ENCODE measurements at regions not wholly inside any gene's neighbourhood (a gene's known extent, or its start where the extent isn't known, plus 50 kb on each side); places are given as distances from the start of the nearest gene placed in this dataset.

DNA sequence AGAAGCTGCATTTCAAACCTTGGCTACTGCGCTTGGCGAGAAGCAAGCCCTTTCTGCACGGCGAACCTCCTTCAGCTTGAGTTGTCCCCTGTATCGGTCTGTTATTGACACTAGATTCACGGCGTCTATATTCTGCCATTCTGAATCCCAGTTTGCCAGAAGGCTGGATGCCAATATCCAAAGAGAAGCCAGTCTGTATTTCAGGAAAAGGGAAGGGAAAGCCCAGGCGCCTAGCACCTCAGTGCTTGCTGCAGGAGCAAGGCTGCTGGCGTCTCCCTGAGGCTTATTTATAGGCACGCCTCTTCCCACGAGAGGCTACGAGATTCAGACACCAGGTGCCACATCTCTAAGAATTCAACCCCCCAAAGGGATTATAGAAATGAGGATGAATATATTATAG lies 89.6 kb upstream of the CDH4 start:
- WGBS, 2 donors: 32 to 47% methylated on average over 12 of the region's 12 CpGs

DNA sequence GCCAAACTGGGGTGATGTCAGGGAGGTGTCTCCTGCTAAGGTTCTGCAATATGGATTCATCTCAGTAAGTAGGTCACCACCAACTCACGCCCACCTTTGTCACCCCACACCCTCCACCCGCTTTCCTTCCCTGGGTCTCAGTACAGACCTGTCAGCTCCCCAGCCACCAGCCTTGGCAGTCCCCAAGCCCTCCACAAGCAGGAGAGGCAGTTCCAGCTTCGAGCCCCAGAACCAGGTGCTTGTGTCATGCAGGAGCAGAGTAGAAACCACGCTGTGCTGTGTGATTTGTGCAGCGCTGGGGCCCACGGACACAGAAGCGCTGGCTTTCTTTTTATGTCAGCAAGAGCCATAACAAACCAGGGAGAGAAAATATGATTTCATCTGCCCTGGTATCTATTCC lies 89.0 kb upstream of the CDH4 start:
- Histone ChIP-seq H3K9me3 (ENCODE audit: control insufficient read depth, low read length) (no peaks in the 10 kb centered on the region), H3K4me3 (ENCODE audit: low read length in 2 of 2) (no peak overlapping the region), H3K27ac (ENCODE audit: low read depth in 1 of 2, low read length in 2 of 2) (no peak overlapping the region), H3K36me3 (ENCODE audit: control insufficient read depth in 1 of 2, insufficient read depth in 2 of 2, low read length in 1 of 2) (no peaks in the 10 kb centered on the region), H3K4me1 (ENCODE audit: control insufficient read depth in 1 of 2, insufficient read depth in 2 of 2, low read length in 2 of 2) (no peaks in the 10 kb centered on the region), H3K27me3 (ENCODE audit: control insufficient read depth in 1 of 2, insufficient read depth in 2 of 2, low read length in 1 of 2) (no peaks in the 10 kb centered on the region)
- intact Hi-C loops (cut with DNase I): no loop called here
- WGBS, 2 donors: 71 to 72% methylated on average over 7 of the region's 7 CpGs
- no peak for DNase-seq
- ATAC-seq (ENCODE audit: low FRiP score): no peak

More for the DNA sequence above, 89.6 kb upstream of the CDH4 start:
- Histone ChIP-seq H3K27ac (ENCODE audit: low read depth in 1 of 2, low read length in 2 of 2) (no peak overlapping the region), H3K27me3 (ENCODE audit: control insufficient read depth in 1 of 2, insufficient read depth in 2 of 2, low read length in 1 of 2) (no peaks in the 10 kb centered on the region), H3K36me3 (ENCODE audit: control insufficient read depth in 1 of 2, insufficient read depth in 2 of 2, low read length in 1 of 2) (no peaks in the 10 kb centered on the region), H3K9me3 (ENCODE audit: control insufficient read depth, low read length) (peaks cover under 1% of the 10 kb centered on the region), H3K4me1 (ENCODE audit: control insufficient read depth in 1 of 2, insufficient read depth in 2 of 2, low read length in 2 of 2) (no peaks in the 10 kb centered on the region), H3K4me3 (ENCODE audit: low read length in 2 of 2) (no peak overlapping the region)
- intact Hi-C loops (cut with DNase I): no loop called here
- DNase-seq: no peak
- ATAC-seq (ENCODE audit: low FRiP score): no peak

DNA sequence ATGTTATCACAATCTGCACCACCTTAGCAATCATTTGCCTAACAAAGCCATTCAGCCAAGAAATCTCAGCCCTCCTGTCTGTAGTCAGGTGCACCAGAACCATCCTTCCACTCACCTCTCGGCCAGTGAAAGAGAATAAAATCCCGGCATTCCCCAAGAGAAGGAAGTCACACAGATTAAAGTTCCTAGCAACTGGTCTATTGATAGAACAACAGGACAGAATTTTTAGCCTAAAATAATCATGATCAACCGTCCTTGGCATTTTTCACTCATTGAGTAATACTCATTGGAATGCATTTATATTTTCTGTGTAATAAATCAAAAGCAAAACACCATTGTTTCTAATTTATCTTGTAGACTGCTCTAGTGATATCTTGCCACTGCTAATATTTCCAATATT lies 85.7 kb upstream of the CDH4 start:
- 7% methylated on average over 3 of the region's 3 CpGs for WGBS, 2 donors
- no peaks in the 10 kb centered on the region for H3K9me3 ChIP-seq (ENCODE audit: control insufficient read depth, low read length)
- ATAC-seq (ENCODE audit: low FRiP score) (no peak), DNase-seq (no peak)
- no peaks in the 10 kb centered on the region for H3K4me1 ChIP-seq (ENCODE audit: control insufficient read depth in 1 of 2, insufficient read depth in 2 of 2, low read length in 2 of 2)
- no peaks in the 10 kb centered on the region for H3K27me3 ChIP-seq (ENCODE audit: control insufficient read depth in 1 of 2, insufficient read depth in 2 of 2, low read length in 1 of 2)
- no peaks in the 10 kb centered on the region for H3K36me3 ChIP-seq (ENCODE audit: control insufficient read depth in 1 of 2, insufficient read depth in 2 of 2, low read length in 1 of 2)
- H3K27ac ChIP-seq (ENCODE audit: low read depth in 1 of 2, low read length in 2 of 2): no peak overlapping the region
- intact Hi-C loops (cut with DNase I): no loop called here
- no peak overlapping the region for H3K4me3 ChIP-seq (ENCODE audit: low read length in 2 of 2)

DNA sequence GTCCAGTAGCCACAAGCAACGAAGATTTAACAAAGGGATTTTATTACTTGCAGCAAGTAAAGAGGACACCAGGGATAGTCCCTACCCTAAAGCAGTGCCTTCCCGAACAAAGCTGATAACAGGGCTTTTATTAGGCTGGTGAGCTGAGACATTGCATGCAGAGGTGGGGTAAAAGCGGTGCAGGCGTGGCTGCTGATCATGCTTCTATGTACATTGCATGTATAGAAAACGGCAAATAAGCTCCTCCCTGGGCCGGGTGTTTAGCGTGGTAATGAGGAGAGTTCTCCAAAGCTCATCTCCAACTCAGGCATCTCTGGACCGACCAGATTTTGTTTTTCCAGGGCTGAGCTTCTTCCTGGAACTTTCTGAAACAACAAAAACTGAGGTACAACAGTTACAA lies 83.5 kb upstream of the CDH4 start:
- intact Hi-C loops (cut with DNase I): no loop called here
- Histone ChIP-seq H3K36me3 (ENCODE audit: control insufficient read depth in 1 of 2, insufficient read depth in 2 of 2, low read length in 1 of 2) (no peaks in the 10 kb centered on the region), H3K9me3 (ENCODE audit: control insufficient read depth, low read length) (no peaks in the 10 kb centered on the region), H3K4me3 (ENCODE audit: low read length in 2 of 2) (no peak overlapping the region), H3K4me1 (ENCODE audit: control insufficient read depth in 1 of 2, insufficient read depth in 2 of 2, low read length in 2 of 2) (no peaks in the 10 kb centered on the region), H3K27ac (ENCODE audit: low read depth in 1 of 2, low read length in 2 of 2) (no peak overlapping the region), H3K27me3 (ENCODE audit: control insufficient read depth in 1 of 2, insufficient read depth in 2 of 2, low read length in 1 of 2) (no peaks in the 10 kb centered on the region)
- ATAC-seq (ENCODE audit: low FRiP score) (no peak), DNase-seq (no peak)
- 73 to 75% methylated on average over 8 of the region's 8 CpGs for WGBS, 2 donors

DNA sequence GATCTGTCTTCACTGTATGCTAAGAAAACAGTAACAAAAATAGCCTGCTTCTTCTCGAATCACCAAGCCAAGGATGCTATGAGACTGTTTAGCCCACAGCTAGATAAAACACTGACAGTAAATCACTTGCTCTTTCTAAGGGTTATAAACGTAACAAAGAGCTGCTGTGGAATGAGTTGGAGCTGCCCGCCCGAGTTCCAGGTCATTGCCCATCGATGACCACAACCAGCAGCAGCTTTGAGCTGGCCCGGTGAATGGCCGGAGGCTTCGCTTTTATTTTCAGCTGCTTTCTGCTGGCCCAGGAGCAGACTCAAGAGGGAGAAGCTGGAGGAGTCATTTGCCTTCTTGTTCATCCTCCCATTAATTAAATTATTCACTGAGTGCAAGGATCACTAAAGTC lies 82.2 kb upstream of the CDH4 start:
- DNase-seq: no peak

DNA sequence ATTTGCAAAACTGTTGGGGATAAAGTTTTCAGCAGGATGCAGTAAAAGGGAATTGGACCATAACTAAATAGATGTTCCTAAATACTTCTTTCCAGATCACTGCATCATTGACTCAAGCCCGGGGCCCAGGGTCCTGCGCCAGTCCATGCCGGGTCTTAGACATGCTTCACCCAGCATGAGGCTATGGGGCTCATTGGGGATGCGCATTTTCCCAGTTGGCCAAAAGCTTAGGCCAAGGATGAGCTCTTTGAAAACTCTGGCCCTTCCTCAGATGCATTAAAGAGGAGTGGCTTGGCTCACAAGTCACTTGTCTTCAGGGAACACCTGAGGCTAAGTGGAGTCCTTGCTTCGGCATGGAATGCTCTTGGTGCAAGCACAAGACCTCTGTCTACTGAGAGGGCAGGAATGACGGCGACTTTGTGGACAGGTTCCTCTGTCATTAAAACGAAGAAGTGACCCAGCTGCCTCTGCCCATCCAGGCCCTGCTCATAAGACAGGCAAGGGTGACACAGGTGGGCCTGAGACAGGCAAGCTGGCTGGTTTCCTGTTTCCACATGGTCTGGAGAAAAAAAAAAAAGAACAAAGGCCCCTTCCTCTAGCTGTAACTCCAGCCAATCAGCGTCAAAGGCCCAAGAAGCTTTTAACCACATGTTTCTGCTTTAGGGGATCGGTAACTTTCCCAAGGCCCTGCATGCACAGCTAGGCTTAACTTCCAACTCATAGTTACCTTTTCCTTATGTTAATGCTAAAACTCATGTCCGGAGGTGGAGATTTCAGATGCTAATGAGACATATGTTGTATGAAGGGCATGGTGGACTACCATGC lies 81.4 kb upstream of the CDH4 start:
- WGBS, 2 donors: 41 to 53% methylated on average over 11 of the region's 11 CpGs
- Histone ChIP-seq H3K9me3 (ENCODE audit: control insufficient read depth, low read length) (peaks cover 2% of the 10 kb centered on the region), H3K36me3 (ENCODE audit: control insufficient read depth in 1 of 2, insufficient read depth in 2 of 2, low read length in 1 of 2) (no peaks in the 10 kb centered on the region), H3K4me1 (ENCODE audit: control insufficient read depth in 1 of 2, insufficient read depth in 2 of 2, low read length in 2 of 2) (no peaks in the 10 kb centered on the region), H3K27ac (ENCODE audit: low read depth in 1 of 2, low read length in 2 of 2) (no peak overlapping the region), H3K27me3 (ENCODE audit: control insufficient read depth in 1 of 2, insufficient read depth in 2 of 2, low read length in 1 of 2) (no peaks in the 10 kb centered on the region), H3K4me3 (ENCODE audit: low read length in 2 of 2) (no peak overlapping the region)
- no peak for DNase-seq
- ATAC-seq (ENCODE audit: low FRiP score): no peak
- intact Hi-C loops (cut with DNase I): no loop called here

More for the DNA sequence above, 82.2 kb upstream of the CDH4 start:
- Histone ChIP-seq H3K36me3 (ENCODE audit: control insufficient read depth in 1 of 2, insufficient read depth in 2 of 2, low read length in 1 of 2) (no peaks in the 10 kb centered on the region), H3K9me3 (ENCODE audit: control insufficient read depth, low read length) (peaks cover 2% of the 10 kb centered on the region), H3K4me1 (ENCODE audit: control insufficient read depth in 1 of 2, insufficient read depth in 2 of 2, low read length in 2 of 2) (no peaks in the 10 kb centered on the region), H3K27ac (ENCODE audit: low read depth in 1 of 2, low read length in 2 of 2) (no peak overlapping the region), H3K27me3 (ENCODE audit: control insufficient read depth in 1 of 2, insufficient read depth in 2 of 2, low read length in 1 of 2) (no peaks in the 10 kb centered on the region), H3K4me3 (ENCODE audit: low read length in 2 of 2) (no peak overlapping the region)
- intact Hi-C loops (cut with DNase I): no loop called here
- no peak for ATAC-seq (ENCODE audit: low FRiP score)
- 17 to 41% methylated on average over 8 of the region's 8 CpGs for WGBS, 2 donors

DNA sequence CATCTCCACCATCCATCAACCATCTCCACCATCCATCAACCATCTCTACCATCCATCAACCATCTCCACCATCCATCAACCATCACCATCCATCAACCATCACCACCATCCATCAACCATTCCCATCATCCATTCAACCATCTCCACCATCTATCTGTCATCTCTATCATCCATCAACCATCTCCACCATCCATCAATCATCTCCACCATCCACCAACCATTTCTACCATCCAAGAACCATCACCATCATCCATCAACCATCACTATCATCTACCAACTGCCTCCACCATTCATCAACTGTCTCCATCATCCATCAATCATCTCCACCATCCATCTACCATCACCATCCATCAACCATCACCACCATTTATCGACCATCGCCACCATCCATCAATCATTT lies 78.8 kb upstream of the CDH4 start:
- Histone ChIP-seq H3K27ac (ENCODE audit: low read depth in 1 of 2, low read length in 2 of 2) (no peak overlapping the region), H3K36me3 (ENCODE audit: control insufficient read depth in 1 of 2, insufficient read depth in 2 of 2, low read length in 1 of 2) (no peaks in the 10 kb centered on the region), H3K4me1 (ENCODE audit: control insufficient read depth in 1 of 2, insufficient read depth in 2 of 2, low read length in 2 of 2) (no peaks in the 10 kb centered on the region), H3K27me3 (ENCODE audit: control insufficient read depth in 1 of 2, insufficient read depth in 2 of 2, low read length in 1 of 2) (no peaks in the 10 kb centered on the region), H3K9me3 (ENCODE audit: control insufficient read depth, low read length) (peaks cover 2% of the 10 kb centered on the region), H3K4me3 (ENCODE audit: low read length in 2 of 2) (no peak overlapping the region)
- ATAC-seq (ENCODE audit: low FRiP score): no peak
- DNase-seq: no peak
- intact Hi-C loops (cut with DNase I): no loop called here
- 83 to 88% methylated on average over 2 of the region's 2 CpGs for WGBS, 2 donors

DNA sequence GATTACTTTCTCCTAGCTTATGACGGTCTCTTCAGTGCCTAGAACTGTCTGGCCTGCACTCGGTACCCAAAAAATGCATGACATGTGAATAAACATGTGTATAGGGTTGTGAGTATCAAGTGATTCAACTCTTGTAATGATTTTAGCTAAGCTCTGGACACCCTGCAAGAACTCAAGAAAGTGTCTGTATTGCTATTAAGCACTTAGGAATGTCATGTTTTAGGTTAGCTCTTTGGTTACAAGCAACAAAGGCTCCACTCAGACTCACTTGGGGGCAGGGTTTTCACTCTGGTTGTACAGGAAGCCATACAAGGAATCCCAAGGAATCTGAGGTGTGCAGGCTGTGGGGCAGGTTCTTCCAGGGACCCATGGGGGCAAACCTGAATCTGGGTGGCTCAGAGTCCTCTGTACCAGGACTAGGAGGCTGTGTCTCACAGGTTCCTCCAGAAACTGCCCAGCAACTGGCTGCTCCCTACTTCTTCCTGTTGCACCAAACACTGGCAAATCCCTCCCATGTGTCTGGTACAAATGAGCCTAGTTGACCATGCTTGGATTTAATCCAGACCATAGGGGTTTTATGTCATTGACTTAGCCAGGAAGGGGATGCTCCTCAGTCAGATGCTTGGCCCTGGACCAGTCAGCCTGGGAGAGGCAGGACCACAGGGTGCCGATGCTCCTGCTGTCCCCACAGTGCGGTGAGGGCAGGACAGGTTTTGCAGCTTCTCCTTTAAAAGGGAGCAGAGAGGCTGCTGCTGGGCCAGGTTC lies 77.9 kb upstream of the CDH4 start:
- Histone ChIP-seq H3K4me3 (ENCODE audit: low read length in 2 of 2) (no peak overlapping the region), H3K27me3 (ENCODE audit: control insufficient read depth in 1 of 2, insufficient read depth in 2 of 2, low read length in 1 of 2) (no peaks in the 10 kb centered on the region), H3K27ac (ENCODE audit: low read depth in 1 of 2, low read length in 2 of 2) (no peak overlapping the region), H3K36me3 (ENCODE audit: control insufficient read depth in 1 of 2, insufficient read depth in 2 of 2, low read length in 1 of 2) (no peaks in the 10 kb centered on the region), H3K4me1 (ENCODE audit: control insufficient read depth in 1 of 2, insufficient read depth in 2 of 2, low read length in 2 of 2) (no peaks in the 10 kb centered on the region), H3K9me3 (ENCODE audit: control insufficient read depth, low read length) (peaks cover 2% of the 10 kb centered on the region)
- WGBS, 2 donors: 77 to 85% methylated on average over 4 of the region's 4 CpGs
- DNase-seq: no peak
- no peak for ATAC-seq (ENCODE audit: low FRiP score)
- intact Hi-C loops (cut with DNase I): no loop called here

DNA sequence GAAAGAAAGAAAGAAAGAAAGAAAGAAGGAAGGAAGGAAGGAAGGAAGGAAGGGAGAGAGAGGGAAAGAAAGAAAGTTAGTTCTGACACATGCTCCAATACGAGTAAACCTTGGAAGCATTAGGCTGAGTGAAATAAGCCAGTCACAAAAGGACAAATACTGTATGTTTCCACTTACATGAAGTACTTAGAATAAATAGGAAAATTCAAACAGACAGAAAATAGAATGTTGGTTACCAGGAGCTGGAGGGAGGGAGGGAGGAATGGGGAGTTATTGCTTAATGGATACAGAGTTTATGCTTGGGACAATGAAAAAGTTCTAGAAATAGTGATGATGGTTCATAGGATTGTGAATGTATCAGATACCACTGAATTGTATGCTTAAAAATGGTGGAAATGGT lies 75.2 kb upstream of the CDH4 start:
- no peaks in the 10 kb centered on the region for H3K4me1 ChIP-seq (ENCODE audit: control insufficient read depth in 1 of 2, insufficient read depth in 2 of 2, low read length in 2 of 2)
- DNase-seq (no peak), ATAC-seq (ENCODE audit: low FRiP score) (no peak)
- no peaks in the 10 kb centered on the region for H3K36me3 ChIP-seq (ENCODE audit: control insufficient read depth in 1 of 2, insufficient read depth in 2 of 2, low read length in 1 of 2)
- no peak overlapping the region for H3K27ac ChIP-seq (ENCODE audit: low read depth in 1 of 2, low read length in 2 of 2)
- no peak overlapping the region for H3K4me3 ChIP-seq (ENCODE audit: low read length in 2 of 2)
- H3K27me3 ChIP-seq (ENCODE audit: control insufficient read depth in 1 of 2, insufficient read depth in 2 of 2, low read length in 1 of 2): no peaks in the 10 kb centered on the region
- peaks cover 2% of the 10 kb centered on the region for H3K9me3 ChIP-seq (ENCODE audit: control insufficient read depth, low read length)
- intact Hi-C loops (cut with DNase I): no loop called here
- 61% methylated on average over 1 of the region's 1 CpG for WGBS, 2 donors
